ENCODE measurements at regions not wholly inside any gene's neighbourhood (a gene's known extent, or its start where the extent isn't known, plus 50 kb on each side); places are given as distances from the start of the nearest gene placed in this dataset.
"Not testable (repeated sequence)": the region's sequence is repeated elsewhere in the genome, so short reads cannot be mapped to it uniquely, and the experiment has no call there.

DNA sequence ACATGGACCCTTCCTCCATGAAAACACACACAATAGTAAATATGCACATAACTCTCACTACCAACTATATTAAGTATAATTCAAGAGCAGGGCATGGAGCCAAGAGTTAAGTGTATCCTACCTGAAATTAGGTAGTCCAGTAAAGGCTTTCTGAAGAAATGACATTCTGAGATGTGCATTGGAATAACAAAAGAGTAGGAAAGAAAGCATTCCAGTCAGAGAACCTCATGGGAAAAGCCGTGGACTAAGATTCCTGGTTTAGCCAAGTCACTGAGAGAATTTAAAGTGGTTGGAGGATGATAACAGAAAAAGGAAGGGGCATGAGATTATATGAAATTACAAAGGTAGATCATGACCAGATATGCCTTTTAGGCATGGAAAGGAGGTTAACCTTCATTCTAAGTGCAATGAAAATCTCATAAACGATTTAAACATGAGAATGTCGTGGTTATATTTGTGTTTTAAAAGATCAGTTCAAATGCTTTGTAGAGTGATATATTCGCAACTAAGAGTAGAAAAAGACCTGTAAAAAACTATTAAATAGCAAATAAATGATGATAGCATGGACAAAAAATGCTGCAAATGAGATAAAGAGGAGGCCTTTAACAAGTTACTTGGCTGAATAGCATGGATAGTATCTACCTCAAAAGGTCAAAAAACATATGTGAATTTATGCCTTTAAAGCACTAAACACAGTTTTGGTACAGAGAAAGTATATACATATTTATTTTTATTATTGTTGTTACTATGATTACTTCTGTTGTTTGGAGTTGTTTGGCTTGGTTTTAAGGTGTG lies 767.4 kb upstream of the GHITM start:
- DNase-seq, result no peak

DNA sequence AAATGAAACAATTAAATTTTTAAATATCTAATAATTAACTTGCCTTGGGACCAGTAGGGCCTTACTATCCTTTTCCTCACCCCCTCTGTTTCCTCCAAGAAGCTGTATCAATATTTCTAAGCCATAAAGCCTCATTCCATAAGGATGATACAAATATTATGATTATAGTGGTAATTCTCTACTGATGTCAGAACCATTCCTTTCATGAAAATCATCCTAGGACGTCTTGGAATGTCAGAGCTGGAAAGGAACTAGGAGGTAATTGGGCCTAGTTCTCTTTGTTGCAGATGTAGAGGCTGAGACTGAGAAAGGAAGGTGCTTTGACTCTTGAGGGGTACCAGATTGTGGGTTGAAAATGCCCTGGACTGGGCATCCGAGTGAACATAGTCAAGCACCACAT lies 766.7 kb upstream of the GHITM start:
- no peak for DNase-seq

DNA sequence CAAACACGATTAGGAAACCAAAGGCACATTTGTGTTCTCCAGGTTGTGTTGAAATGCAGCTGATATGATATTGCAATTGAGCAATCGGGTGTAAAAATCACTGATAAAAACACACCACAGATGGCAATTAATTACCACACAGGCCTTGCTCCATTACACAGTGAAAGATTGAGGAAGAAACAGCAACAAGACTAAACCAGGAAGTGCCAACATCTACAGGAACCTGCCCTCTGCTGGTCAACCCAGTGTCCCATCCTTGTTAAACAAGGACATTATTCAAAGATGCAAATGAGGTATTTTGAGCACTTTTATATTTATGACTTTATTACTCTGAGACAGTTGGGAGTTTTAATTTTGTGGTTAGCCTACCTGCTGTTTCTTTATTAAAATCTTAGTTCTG lies 765.6 kb upstream of the GHITM start:
- DNase-seq, result no peak

DNA sequence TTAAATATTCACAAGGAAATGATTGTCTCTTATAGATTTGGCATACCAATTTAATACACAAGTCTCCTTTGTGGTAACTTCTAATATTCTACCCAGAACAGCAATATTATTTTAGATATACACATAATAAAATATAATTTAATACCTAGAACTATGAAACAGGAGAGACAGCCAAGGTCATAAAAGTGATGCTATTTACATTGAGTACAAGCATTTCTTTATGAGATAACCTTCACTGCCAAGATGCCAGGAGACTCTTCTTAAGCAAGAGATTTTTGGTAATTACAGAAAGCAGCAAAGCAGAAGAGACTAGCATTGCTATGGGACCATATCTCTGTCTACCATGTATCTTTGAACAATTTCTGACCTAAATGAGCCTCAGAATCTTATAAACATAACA lies 764.6 kb upstream of the GHITM start:
- no peak for DNase-seq

DNA sequence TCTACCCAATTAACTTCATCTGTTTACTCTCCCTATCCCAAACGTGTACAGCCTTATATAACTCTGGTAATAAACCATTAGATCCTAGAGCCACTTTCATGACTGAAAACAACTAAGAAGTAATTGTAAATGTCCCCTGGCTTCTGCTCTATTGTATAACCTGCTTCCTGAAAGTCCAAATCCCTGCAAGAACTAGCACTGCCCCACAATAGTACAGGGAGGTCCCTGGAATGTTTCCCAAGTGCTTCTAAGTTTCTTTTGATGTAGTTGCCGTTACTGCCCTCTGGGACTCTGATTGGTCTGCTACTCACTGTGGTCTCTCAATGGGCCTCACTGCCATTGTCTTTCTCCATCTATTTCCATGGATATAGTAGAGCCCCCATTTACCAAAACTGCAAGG lies 764.0 kb upstream of the GHITM start:
- no peak for DNase-seq

DNA sequence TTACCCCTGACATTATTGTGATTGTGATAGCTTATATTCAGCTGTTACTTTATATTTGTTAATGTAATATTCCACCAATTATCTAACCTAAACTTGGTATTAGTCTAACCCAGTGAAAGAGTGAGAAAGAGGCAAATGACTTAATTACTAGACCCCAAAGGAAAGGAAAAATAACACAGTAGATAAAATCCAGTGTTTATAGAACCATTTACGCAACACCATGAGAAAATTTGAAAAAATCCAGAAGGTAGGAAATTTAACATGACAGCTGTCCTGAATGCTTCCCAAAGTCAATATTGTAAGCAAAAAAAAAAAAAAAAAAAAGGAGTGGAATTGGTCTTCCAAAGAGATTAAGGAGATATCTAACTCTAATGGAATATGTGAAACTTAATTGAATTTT lies 741.5 kb upstream of the GHITM start:
- no peak for DNase-seq

DNA sequence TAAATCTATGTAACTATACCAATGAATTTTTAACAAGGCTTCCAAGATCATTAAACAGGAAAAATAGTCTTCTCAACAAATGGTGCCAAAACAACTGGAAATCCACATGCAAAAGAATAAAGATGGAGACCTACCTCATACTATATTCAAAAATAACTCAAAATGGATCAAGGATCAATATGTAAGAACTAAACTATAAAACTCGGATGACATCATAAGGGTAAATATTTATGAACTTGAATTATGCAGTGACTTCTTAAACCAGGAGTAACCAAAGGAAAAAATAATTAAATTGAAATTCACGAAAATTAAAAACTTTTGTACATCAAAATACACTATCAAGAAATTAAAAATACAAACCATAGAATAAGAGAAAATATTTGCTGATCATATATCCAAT lies 728.7 kb upstream of the GHITM start:
- DNase-seq, result no peak

DNA sequence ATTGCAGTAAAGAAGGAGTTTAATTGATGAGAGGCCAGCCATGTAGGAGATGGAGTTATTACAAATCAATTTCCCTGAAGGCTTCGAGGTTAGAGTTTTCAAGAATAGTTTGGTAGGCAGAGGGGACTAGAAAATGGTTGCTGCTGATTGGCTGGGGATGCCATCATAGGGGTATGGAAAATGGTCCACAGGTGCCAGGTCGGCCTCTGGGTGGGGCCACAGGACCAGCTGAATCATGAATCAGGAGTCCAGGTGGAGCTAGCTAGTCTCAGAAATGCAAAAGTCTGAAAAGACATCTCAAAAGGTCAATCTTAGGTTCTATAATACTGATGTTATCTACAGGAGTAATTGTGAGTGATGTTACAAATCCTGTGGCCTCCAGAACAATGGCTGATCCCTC lies 714.0 kb upstream of the GHITM start:
- no peak for DNase-seq

DNA sequence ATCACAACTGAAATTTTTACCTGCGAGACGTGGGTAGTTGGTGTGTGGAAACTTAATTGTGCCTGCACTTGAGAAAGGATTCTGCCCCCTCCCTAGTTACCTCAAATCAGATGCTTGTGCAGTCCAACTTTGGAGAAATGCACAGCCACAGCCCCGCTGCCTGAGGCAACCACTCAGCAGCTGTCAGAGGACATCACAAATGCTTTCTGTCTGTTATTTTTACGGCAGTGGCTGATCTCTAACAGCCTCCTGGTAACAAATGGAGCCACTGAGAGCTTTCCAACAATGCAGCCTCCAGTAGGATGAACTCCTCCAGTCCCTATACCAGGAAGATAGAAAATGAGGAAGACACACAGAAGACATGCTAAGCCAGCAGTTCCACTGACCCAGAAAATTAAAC lies 712.2 kb upstream of the GHITM start:
- peak; percentile 85 for DNase-seq

DNA sequence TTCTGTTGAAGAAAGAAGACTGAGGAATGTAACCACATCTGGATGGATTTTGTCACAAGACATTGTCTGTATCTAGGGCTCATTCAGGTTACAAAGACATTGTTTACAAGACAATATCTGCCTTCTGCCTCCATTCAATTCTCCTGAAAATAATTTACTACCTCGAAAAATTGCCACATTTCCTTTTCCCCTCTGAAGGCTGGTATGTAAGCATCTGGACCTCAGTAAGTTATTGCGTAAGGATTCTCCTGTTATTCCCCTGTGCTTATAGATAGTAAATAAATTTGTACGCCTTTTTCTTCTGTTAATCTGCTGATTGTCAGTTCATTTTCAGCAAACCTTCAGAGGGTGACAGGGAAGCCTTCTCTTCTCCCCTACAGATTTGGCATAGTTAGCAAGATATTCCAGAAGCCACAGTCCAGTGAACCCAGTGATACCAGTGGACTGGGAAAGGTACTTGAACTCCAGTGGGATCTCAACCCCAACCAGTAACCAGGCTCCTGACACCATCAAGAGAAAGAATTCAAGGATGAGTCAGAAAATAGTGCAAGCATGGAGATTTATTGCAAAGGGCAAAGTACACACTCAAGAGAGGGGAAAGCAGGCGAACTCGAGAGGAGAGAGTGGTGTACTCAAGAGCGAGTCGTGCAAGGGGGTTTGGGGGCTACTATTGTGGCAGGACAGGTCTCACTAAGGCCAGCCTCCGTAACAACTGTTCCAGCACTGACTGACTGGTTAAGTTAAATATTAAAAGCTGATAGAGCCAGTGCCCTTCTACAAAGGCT lies 706.9 kb upstream of the GHITM start:
- DNase-seq, result no peak

DNA sequence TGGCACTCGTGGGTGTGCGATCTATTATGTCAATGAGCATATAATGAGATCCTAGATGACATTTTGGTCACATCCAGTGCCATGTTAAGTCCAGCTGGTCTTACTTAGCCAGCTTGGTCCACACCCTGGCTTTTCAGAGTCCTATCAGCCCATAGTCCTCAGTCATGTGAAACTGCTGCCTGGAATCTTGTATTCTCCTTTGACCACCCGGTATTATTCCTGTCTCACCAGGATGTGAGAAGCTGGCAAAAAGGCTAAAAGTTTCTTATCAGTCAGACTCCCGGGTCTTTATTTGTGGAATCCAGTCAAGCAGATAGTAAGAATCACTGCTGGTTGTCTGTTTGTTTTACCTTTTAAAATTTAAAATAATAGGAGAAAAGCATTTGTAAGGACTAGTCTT lies 705.6 kb upstream of the GHITM start:
- DNase-seq, result no peak

DNA sequence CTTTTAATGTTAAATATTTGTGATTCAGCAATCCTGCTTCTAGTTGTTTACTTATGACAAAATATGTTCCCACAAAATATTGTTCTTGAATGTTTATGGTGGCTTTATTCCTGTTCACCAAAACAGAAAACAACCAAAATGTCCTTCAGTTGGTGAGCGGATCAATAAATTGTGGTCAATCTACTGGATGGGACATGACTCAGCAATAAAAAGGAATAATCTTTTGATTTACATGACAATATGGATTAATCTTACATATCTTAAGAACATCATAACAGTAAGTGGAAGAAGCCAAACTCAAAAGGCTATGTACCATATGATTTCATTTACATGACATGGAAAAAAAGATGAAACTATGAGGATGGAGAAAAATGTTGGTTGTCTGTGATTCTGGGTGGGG lies 691.3 kb upstream of the GHITM start:
- DNase-seq, result no peak

DNA sequence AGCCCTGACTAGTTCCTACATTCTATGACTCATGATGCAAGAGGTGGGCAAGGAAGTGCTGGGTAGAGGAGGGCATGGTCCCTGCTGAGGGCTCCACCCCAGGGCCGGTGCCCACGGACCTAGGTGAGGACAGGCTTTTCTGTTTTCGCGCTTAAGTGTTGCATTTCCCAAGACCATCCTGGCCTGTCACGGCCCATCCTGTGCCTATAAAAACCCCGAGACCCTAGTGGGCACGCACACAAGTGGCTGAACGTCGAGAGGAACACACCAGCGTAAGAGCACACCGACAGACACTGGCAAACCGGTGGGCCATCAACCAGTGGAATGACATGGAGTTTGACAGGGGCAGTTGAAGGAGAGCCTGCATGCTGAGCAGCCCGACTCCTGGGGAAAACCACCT lies 680.7 kb upstream of the GHITM start:
- DNase-seq, result no peak

DNA sequence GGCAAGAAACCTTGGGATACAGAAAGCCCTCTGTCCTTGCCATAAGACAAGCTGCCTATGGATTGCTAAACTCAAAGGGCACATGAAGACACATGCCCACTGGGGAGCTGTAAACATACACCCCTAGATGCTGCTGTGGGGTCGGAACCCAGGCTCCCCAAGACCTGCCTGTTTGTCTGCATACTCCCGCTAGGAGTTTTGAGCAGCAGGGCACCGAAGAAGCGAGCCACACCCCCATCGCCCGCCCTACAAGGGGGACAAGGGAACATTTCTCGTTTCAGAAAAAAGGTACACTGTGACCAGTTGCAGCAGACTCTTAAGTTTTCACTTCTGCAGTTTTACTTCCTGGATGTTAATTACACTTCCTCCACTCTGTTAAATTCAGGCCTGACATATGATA lies 680.2 kb upstream of the GHITM start:
- DNase-seq, result no peak

DNA sequence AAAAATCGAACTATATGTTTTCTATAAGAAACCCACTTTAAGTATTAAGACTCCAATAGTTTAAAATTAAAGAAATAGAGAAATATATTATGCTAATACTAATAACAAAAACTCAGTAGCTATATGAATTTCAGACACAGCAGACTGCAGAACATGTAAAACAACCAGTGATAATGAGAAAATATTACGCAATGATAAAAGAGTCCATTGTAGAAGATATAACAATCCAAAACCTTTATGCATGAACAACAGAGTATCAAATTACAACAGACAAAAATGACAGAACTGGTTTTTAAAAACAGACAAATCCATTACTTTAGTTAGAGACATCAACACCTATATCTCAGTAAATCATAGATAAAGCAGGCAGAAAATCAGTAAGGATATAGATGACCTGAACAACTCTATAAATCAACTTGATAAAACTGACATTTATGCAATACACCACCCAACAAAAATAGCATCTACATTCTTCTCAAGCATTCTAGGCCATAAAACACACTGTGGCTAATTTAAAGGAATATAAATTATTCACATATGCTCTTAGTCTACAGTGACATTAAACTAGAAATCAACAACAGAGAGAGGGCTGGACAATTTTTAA lies 669.5 kb upstream of the GHITM start:
- DNase-seq, result no peak

DNA sequence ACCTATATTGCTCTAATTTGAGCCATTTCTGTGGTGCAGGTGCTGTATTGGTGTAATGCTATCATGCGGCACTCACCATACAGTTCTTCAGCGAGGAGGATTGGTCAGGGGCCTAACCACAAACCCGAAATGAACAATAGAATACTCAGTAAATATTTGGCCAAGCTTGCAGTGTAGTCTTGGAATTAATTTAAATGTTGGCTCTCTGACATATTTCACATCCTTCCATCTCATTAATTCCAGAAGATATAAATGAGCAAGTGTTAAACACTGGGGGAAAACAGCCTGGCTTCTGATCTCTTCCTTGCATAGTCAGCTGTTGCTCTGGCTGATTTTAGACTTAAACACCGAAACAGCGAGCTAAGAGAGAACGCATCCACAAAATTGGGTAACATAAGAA lies 663.1 kb upstream of the GHITM start:
- DNase-seq, result no peak

DNA sequence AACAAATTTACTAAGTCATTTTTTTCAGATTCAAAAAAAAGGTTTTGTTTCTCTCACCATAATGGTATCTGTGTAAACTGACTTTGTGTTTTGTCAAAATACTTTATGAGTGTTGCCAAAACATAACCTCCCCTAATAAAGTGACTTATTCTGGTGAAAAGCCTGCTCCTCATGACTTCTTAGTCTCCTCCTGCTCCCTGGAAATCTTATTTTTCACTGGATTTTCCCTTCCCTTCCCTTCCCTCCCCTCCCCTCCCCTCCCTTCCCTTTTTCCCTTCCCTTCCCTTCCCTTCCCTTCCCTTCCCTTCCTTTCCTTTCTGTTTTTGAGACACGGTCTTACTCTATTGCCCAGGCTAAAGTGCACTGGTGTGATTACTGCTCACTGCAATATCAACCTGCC lies 650.1 kb upstream of the GHITM start:
- no peak for DNase-seq

DNA sequence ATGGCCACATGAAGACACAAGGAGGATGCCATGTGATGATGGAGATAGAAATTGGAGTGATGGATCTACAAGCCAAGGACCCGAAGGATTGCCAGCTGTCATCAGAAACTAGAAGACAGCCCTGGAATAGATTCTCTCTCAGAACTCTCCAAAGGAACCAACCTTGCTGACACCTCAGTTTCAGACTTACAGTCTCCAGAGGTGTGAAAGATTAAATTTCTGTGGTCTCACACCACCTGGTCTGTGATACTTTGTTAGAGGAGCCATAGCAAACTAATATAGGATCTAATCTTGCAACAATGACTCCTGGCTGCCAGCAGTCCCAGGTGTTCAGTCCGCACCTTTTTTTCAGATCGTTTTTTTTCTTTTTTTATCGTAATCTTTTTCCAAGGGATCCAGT lies 647.3 kb upstream of the GHITM start:
- DNase-seq, result no peak

DNA sequence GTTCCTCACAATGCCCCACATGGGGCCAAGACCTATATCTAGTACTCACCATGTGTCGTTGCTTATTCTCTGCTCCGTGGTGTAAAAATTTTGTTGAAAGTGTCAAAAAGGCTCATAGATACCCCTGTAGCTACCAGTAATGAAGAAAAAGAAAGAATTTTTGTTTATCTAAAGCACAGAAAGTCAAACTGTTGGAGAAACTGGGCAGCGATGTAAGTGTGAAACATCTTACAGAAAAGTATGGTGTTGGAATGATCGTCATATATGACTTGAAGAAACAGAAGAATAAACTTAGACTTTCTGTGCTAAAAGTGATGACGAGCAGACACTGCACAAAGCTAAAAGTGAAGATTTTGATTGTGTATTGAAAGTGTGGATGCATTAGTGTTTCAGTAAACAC lies 626.6 kb upstream of the GHITM start:
- no peak for DNase-seq

DNA sequence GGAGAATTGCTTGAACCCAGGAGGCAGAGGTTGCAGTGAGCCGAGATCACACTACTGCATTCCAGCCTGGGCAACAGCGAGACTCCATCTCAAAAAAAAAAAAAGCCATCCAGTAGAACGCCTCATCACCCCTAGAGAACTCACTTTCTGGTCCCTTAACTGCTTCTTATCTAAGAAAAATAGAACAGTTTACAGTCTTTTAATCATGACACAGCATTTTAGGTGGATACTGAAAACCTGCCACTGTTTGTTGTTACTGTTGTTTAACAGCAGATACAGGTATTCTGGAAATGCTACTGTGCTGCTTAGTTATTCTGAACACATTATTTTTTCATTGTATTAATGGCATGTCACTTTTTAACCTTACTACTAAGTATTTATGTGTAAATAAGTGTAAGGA lies 624.3 kb upstream of the GHITM start:
- no peak for DNase-seq

DNA sequence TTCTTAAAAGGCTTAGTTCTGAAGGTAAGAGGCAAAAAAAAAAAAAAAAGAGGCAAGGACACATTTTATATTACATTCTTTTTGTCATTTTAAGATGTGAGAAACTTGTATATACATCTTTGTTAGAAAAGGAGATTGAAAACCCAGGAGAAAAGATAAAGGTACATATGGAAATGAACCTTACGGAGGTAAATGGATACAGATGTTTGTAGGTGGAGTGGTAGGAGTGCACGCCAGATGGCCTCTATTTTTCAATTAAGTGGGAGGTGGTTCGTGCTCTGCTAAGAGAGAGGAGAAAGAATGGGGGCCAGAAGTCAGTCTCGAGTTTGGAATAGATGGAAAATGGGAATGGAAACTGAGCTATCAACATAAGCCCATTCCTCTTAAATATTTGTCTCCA lies 622.5 kb upstream of the GHITM start:
- DNase-seq, result no peak

DNA sequence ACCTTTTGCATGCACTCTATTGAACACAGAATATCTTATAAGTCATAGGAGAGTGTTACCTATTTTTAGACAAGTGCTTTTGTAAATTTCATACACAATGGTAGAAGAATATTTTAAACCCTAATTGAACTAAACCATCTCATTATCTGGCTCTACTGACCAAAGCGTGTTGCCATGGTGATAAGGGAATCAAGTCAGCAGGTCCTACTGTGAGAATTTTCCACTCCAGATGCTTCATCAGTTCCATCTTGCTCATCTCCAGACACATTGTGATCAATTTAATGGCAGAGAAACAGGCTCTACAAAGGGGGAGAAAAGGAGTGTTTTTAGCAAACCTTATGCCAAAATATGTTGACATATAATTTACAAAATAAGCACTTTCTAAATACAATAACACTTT lies 621.9 kb upstream of the GHITM start:
- no peak for DNase-seq

DNA sequence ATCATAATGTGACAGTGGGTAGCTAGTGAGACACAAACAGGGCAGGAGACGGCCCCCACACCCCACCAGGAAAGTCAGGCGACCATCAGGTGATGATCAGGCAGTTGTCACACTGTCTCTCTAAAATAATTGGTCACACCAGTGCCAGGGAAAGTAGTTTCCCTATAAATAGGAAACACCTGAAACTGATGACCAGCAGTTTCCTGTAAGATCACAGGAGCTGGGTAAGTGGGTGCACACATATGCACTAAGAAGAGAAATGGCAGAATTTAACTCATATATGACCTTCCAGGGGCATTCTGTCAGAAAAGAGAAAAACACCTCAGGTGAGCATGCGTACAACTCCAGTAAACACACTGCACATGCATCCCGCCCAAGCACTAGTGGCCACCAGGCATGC lies 620.5 kb upstream of the GHITM start:
- DNase-seq, result no peak

DNA sequence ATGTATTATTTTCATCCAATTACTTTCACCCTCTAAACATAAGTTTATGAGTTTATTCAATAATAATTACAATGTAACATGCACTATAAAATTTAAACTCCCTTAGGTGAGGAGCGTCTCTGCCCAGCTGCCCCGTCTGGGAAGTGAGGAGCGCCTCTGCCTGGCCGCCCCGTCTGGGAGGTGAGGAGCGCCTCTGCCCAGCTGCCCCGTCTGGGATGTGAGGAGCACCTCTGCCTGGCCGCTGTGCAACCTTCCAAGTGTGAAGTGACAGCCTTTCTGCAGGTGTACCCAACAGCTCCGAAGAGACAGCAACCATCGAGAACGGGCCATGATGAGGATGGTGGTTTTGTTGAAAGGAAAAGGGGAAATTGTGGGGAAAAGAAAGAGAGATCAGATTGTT lies 618.9 kb upstream of the GHITM start:
- DNase-seq, result not testable (repeated sequence)

Data from islet precursor cell (in vitro differentiated cells).